ENCODE measurements at regions not wholly inside any gene's neighbourhood (a gene's known extent, or its start where the extent isn't known, plus 50 kb on each side); places are given as distances from the start of the nearest gene placed in this dataset.

DNA sequence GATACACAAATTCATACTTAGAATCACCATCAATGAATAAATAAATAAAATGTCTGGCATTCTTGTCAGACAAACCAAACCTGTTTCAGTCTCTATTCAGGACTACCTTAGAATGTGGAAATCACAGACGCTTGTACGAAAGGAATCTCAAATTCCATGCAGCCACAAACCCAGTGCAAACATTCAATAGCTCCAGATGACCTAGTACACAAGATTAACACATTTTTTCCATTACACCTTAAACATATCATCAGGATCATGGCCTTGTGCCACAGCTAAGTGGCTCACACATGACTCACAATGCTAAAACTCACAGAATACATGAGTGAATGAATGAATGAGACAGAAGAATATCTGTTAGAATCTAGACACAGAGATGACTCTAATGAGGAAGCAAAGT lies 134.2 kb downstream of the PWWP3B start:
- TF ChIP-seq, protein P1, sequence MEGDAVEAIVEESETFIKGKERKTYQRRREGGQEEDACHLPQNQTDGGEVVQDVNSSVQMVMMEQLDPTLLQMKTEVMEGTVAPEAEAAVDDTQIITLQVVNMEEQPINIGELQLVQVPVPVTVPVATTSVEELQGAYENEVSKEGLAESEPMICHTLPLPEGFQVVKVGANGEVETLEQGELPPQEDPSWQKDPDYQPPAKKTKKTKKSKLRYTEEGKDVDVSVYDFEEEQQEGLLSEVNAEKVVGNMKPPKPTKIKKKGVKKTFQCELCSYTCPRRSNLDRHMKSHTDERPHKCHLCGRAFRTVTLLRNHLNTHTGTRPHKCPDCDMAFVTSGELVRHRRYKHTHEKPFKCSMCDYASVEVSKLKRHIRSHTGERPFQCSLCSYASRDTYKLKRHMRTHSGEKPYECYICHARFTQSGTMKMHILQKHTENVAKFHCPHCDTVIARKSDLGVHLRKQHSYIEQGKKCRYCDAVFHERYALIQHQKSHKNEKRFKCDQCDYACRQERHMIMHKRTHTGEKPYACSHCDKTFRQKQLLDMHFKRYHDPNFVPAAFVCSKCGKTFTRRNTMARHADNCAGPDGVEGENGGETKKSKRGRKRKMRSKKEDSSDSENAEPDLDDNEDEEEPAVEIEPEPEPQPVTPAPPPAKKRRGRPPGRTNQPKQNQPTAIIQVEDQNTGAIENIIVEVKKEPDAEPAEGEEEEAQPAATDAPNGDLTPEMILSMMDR (IDR thresholded peaks at IDR 0.05; ENCODE audit: borderline replicate concordance) = no peak
- no peak overlapping the region for H3K27ac ChIP-seq (replicated peaks)
- no peaks in the 10 kb centered on the region for H3K9me3 ChIP-seq (replicated peaks)
- no peaks in the 10 kb centered on the region for H3K36me3 ChIP-seq
- intact Hi-C loops (cut with micrococcal nuclease) = no loop called here
- H3K27me3 ChIP-seq (ENCODE audit: low read depth) = no peaks in the 10 kb centered on the region
- no peaks in the 10 kb centered on the region for H3K4me1 ChIP-seq
- DNase-seq = no peak
- H3K4me3 ChIP-seq = no peak overlapping the region

DNA sequence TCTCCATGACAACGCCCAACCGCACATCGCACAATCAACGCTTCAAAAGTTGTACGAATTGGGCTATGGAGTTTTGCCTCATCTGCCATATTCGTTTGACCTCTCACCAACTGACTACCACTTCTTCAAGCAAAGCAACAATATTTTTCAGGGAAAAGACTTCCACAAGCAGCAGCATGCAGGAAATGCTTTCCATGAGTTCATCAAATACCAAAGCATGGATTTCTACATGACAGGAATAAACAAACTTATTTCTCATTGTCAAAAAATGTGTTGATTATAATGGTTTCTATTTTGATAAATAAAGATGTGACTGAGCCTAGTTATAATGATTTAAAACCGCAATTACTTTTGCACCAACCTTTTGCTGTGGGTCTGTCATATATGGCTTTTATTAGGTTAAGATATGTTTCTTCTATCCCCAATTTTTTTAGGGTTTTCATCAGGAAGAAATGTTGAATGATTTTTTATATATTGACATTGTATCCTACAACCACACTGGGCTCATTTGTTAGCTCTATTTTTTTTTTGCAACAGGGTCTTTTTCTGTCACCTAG lies 138.4 kb downstream of the PWWP3B start:
- Histone ChIP-seq H3K4me1 (no peaks in the 10 kb centered on the region), H3K9me3 (replicated peaks) (no peaks in the 10 kb centered on the region), H3K4me3 (no peak overlapping the region), H3K36me3 (no peaks in the 10 kb centered on the region), H3K27ac (replicated peaks) (no peak overlapping the region), H3K27me3 (ENCODE audit: low read depth) (no peaks in the 10 kb centered on the region)
- intact Hi-C loops (cut with micrococcal nuclease) = no loop called here
- TF ChIP-seq, protein P1 (IDR thresholded peaks at IDR 0.05; ENCODE audit: borderline replicate concordance) = no peak
- DNase-seq = no peak

DNA sequence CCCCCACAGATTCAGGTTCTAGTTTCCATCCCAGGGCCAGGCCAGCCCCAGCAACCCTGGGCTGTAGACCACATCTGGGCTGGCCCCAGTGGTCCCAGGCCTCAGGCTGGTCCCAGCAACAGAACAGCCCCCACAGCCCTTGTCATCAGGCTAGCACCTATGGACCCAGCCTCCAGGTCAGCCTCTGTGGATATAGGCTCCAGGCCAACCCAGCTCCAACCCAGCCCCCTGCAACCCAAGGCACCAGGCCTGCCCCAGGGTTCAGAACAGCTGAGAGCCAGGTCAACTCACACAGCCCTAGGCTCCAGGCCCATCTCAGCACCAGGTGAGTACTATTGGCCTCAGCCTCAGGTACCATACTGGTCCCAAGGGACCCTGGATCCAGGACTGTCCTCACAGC lies 155.3 kb downstream of the PWWP3B start:
- H3K27me3 ChIP-seq (ENCODE audit: low read depth) = no peaks in the 10 kb centered on the region
- H3K4me3 ChIP-seq = no peak overlapping the region
- no peaks in the 10 kb centered on the region for H3K4me1 ChIP-seq
- H3K36me3 ChIP-seq = no peaks in the 10 kb centered on the region
- intact Hi-C loops (cut with micrococcal nuclease) = no loop called here
- no peak for DNase-seq
- TF ChIP-seq, protein P1 (IDR thresholded peaks at IDR 0.05; ENCODE audit: borderline replicate concordance) = no peak
- H3K27ac ChIP-seq (replicated peaks) = no peak overlapping the region
- no peaks in the 10 kb centered on the region for H3K9me3 ChIP-seq (replicated peaks)

DNA sequence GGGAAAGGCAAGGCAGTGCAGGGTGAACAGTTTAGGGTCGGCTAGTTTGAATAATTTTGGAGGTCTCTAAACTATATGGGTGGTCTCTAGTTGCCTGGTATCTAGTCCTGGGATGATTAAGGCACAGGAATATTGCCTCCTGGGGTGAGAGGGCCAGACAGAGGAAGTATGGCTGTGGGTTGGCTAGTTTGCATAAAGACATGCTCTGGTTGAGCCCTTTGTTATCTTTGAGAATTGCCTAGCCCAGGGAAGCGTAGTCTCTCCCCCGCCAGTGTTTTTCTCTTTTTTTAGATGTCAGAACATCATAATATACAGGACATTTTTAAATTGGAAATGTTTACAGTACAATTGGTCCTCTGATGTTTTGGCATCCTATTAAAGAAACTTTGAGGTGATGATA lies 163.5 kb downstream of the PWWP3B start:
- no peak for DNase-seq
- no peaks in the 10 kb centered on the region for H3K36me3 ChIP-seq
- TF ChIP-seq, protein P1 (IDR thresholded peaks at IDR 0.05; ENCODE audit: borderline replicate concordance) = no peak
- intact Hi-C loops (cut with micrococcal nuclease) = no loop called here
- no peaks in the 10 kb centered on the region for H3K9me3 ChIP-seq (replicated peaks)
- H3K4me3 ChIP-seq = no peak overlapping the region
- H3K4me1 ChIP-seq = no peaks in the 10 kb centered on the region
- no peak overlapping the region for H3K27ac ChIP-seq (replicated peaks)
- H3K27me3 ChIP-seq (ENCODE audit: low read depth) = no peaks in the 10 kb centered on the region

DNA sequence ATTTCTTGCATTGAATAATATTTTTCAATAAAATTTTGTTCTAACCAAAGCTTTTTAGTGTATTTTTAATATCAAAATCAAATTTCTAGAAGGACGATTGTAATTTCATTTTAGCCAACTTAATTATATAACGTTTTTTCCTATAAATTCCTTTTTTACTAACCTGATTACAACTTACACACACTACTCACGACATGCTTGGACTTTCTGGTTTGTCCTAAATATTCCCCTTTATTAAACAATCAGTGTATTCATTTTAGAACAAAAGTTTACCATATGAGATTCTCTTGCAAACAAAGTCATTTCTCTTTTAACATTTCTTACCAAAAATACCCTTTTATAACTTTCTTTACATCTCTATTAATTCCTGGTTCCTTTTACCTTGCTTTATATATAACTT lies 173.7 kb downstream of the PWWP3B start:
- no peaks in the 10 kb centered on the region for H3K27me3 ChIP-seq (ENCODE audit: low read depth)
- no peak overlapping the region for H3K27ac ChIP-seq (replicated peaks)
- H3K4me3 ChIP-seq = no peak overlapping the region
- TF ChIP-seq, protein P1 (IDR thresholded peaks at IDR 0.05; ENCODE audit: borderline replicate concordance) = no peak
- peaks cover 4% of the 10 kb centered on the region for H3K9me3 ChIP-seq (replicated peaks)
- no peaks in the 10 kb centered on the region for H3K4me1 ChIP-seq
- intact Hi-C loops (cut with micrococcal nuclease) = no loop called here
- DNase-seq = no peak
- no peaks in the 10 kb centered on the region for H3K36me3 ChIP-seq

Measured in left ventricle myocardium inferior (tissue), 1 donor.